ENCODE measurements at regions not wholly inside any gene's neighbourhood (a gene's known extent, or its start where the extent isn't known, plus 50 kb on each side); places are given as distances from the start of the nearest gene placed in this dataset.

GRCh38 chr7:46212425-46213153, 291.5 kb upstream of the IGFBP3 start:
- DNase-seq: no peak

- DNase-seq: no peak
Measured at GRCh38 chr7:46210467-46210866, 289.4 kb upstream of the IGFBP3 start.

GRCh38 chr7:46209611-46210388, 288.7 kb upstream of the IGFBP3 start:
- DNase-seq: no peak

- no peak for DNase-seq
Measured at GRCh38 chr7:46208635-46209525, 287.8 kb upstream of the IGFBP3 start.

DNA sequence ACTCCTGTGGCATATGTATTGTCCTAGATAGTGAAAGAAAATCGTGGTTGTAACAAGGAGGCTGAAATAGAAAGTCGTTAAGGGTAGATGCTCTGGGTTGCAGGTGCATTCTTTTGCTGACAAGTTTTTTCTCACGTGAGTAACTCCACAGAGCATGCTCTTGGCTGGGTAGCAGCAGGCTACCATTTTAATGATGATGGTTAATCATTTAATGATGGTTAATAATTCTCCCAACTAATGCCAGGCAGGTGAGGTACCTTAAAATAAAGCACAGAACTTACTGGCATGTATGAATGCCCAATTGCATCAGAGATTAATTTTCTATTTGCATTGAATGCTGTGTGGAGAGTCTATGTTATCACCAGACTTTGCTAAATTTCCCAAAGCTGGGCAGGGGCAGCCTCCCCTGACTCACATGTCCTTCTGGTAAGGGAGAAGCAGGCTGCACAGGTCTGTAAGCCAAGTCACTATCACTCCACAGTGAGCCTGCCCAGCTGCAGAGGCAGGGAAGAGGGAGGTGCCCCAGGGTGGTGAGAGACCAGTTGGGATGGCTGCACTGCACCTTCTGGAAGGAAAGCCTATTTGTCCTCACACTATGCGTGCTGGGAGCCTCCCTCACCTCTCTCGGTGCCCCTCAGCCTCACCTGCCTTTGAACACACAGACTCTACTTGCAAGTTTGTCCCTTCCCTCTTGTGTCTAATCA, 287.0 kb upstream of the IGFBP3 start:
- DNase-seq: no peak

GRCh38 chr7:46206476-46207060, 285.5 kb upstream of the IGFBP3 start:
- DNase-seq: no peak

DNA sequence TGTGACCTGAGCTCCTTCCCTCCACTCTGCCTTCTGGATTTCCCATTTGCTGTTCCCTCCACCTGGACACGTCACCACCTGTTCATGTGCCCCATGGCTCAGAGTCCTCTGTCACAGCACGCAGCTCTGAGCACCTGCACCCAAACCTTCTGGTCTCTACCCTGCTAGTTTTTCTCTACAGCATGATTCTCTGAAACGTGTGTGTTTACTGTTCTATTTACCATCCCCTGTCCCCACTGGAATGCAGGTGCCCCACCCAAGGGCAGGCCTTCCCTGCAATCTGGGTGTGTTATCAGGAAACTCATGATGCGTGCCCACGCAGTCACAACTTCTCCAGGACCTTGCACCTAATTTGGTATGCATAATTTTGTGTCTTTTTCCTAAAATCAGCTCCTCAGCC, 284.4 kb upstream of the IGFBP3 start:
- no peak for DNase-seq

- DNase-seq: no peak
Measured at GRCh38 chr7:46203926-46204325, 282.9 kb upstream of the IGFBP3 start.

GRCh38 chr7:46202379-46202778, 281.3 kb upstream of the IGFBP3 start:
- no peak for DNase-seq

DNA sequence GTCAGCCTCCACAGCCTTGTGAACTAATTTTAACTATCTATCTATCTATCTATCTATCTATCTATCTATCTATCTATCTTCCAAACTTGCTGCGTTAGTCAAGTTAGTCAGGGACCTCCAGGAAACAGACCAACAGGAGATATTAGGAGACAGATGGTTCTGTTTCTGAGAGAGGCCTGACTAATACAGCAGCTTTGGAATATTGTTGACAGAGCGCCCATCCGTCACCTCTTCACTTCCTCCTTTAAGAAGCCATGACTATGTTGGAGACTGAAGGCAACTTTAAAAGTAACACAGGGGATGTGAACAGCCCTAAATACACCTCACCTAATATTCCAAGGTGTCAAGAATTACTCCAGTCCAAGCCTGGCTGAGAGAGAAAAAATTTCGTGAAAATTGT, 280.9 kb upstream of the IGFBP3 start:
- no peak for DNase-seq

- DNase-seq: no peak
Measured at GRCh38 chr7:46198701-46199100, 277.6 kb upstream of the IGFBP3 start.

DNA sequence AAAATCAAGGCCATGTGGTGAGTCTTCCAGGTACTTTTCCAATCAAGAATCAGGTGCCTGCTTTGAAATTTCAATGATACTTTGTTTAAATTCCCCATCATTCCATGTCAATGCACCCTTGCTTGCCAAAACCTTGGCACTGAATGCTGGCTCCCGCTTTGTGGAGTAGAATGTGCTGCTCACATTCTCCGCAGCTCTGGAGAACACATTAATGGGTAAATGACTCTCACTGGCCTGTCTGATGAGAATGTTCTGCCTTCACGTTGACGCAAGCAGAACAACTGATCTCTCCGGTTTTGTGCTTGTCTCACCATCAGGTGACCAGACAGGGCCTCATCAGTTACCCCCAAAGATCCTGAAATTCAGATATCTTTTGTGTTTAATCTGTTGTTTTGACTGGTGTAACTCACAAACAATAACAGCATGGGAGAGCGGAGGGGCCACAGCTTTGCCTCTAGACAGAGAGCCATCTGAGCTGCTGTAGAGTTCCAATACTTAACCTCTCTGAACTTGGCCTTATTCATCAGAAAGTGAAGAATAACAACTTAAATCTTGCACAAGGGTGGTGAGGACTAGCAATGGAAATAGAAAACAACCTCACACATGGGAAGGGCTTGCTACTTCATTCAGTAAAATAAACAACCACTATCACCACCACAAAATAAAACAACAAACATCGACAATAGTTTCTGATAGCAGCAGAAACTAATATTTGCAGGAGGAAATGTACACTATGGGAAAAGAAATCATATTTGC, 276.9 kb upstream of the IGFBP3 start:
- DNase-seq: no peak

DNA sequence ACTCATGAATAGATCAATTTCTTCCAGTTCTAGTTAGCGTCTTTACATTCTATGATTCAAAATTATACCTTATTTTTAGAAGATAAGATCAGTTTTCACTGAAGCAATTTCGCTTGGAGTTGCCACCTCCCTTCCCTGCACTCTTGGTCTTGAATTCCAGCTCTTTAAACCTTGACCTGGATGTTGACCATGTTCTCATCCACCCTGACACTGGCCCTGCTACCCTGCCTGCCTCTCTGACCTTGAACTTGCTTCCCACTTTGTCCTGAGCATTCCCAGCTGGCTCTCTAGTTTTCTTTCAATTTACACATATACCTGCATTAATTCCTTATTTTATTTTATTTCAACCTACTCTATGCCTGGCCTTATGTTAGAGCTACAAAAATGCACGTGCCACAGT, 274.9 kb upstream of the IGFBP3 start:
- DNase-seq: no peak

DNA sequence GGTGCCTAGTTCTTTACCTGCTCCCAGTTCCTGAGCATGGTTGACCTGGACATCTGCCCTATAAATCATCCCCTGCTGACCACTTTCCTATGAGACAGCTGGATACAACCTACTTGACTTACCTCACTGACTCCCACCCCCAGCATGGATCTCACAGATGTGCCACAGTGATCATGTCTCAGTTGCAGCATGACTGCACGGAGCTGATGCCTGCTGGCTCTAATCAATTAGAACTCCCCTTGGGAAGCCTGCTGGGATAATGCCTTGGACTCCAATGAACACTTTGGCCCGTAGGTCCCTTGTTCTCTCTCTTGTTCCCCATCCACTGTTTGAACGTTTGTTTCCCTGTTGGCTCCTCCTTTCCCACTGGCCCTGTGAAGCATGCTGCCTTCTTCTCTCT, 271.2 kb upstream of the IGFBP3 start:
- no peak for DNase-seq

GRCh38 chr7:46191776-46192175, 270.7 kb upstream of the IGFBP3 start:
- DNase-seq: no peak

GRCh38 chr7:46191296-46191695, 270.2 kb upstream of the IGFBP3 start:
- no peak for DNase-seq

GRCh38 chr7:46189255-46189790, 268.3 kb upstream of the IGFBP3 start:
- DNase-seq: no peak

- no peak for DNase-seq
Measured at GRCh38 chr7:46186131-46186530, 265.1 kb upstream of the IGFBP3 start.

DNA sequence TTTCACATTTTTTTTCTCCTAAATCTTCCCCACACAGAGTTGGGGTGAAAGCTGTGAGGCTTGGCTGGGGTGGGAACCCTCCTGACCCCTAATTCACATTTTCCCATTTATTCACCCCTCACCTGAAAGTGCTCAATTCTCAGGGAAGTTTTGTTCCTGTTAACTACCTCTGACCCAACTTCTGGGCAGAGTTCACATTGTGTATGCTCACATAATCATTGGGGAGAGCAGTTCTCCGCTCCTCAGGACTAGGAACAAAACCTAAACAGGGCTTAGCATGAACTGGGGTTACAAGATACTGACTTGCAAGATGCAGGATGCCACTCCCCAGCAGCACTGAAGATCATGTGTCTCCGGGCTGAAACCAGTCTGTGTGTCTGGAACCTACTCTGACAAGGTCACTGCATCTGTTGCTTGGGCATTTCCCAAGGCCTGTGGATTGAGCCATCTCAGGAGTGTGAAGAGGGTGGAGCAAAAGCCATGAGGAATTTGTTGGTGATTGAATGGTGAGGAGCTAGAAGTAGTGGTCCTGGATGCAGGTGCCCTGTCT, 258.1 kb upstream of the IGFBP3 start:
- no peak for DNase-seq

- no peak for DNase-seq
Measured at GRCh38 chr7:46178661-46179060, 257.6 kb upstream of the IGFBP3 start.

GRCh38 chr7:46177821-46178220, 256.7 kb upstream of the IGFBP3 start:
- DNase-seq: no peak

Data from CD4-positive, alpha-beta T cell treated with Interleukin-1 beta for 1 hour (primary cell).